DMS53 treated with DMSO at 0.1 percent for 48 hours (cell line): ENCODE measurements at regions not wholly inside any gene's neighbourhood (a gene's known extent, or its start where the extent isn't known, plus 50 kb on each side); places are given as distances from the start of the nearest gene placed in this dataset.

Source experiments
- DNase-seq: peaks from one replicate; lab custom pipeline; 2025; ENCODE audit not compliant: unreplicated experiment; lab: John Stamatoyannopoulos, UW

GRCh38 chr2:120622159-120622869 is 113.4 kb upstream of the GLI2 start:
- no peak for DNase-seq

- no peak for DNase-seq
Observed at GRCh38 chr2:120622886-120623753, 112.5 kb upstream of the GLI2 start.

GRCh38 chr2:120624061-120624737 is 111.5 kb upstream of the GLI2 start:
- DNase-seq: no peak

GRCh38 chr2:120624738-120625446 is 110.8 kb upstream of the GLI2 start:
- DNase-seq: no peak

GRCh38 chr2:120625865-120626560 is 109.7 kb upstream of the GLI2 start:
- DNase-seq: peak; percentile 89

GRCh38 chr2:120626566-120626965 is 109.1 kb upstream of the GLI2 start:
- DNase-seq: no peak

GRCh38 chr2:120628248-120628647 is 107.4 kb upstream of the GLI2 start:
- DNase-seq: no peak

GRCh38 chr2:120629241-120629895 is 106.3 kb upstream of the GLI2 start:
- no peak for DNase-seq

- DNase-seq: no peak
Observed at GRCh38 chr2:120630031-120630701, 105.5 kb upstream of the GLI2 start.

GRCh38 chr2:120631236-120631635 is 104.4 kb upstream of the GLI2 start:
- no peak for DNase-seq

GRCh38 chr2:120631724-120632123 is 103.9 kb upstream of the GLI2 start:
- no peak for DNase-seq

GRCh38 chr2:120632796-120633646 is 102.6 kb upstream of the GLI2 start:
- DNase-seq: no peak

- DNase-seq: no peak
Observed at GRCh38 chr2:120634533-120634932, 101.1 kb upstream of the GLI2 start.

GRCh38 chr2:120635146-120635545 is 100.5 kb upstream of the GLI2 start:
- no peak for DNase-seq

- no peak for DNase-seq
Observed at GRCh38 chr2:120637847-120638246, 97.8 kb upstream of the GLI2 start.

GRCh38 chr2:120638450-120638849 is 97.2 kb upstream of the GLI2 start:
- no peak for DNase-seq

GRCh38 chr2:120641366-120641771 is 94.3 kb upstream of the GLI2 start:
- DNase-seq: no peak

GRCh38 chr2:120642646-120643045 is 93.0 kb upstream of the GLI2 start:
- DNase-seq: no peak

- DNase-seq: no peak
Observed at GRCh38 chr2:120646994-120647393, 88.7 kb upstream of the GLI2 start.
